Activated CD4-positive, alpha-beta T cell treated with anti-CD3 and anti-CD28 coated beads, Interleukin-2, amount 10 ng/mL, durations not matched to agents 24 days and 14 days (primary cell): ENCODE measurements at regions not wholly inside any gene's neighbourhood (a gene's known extent, or its start where the extent isn't known, plus 50 kb on each side); places are given as distances from the start of the nearest gene placed in this dataset.
"Not testable (repeated sequence)": the region's sequence is repeated elsewhere in the genome, so short reads cannot be mapped to it uniquely, and the experiment has no call there.

Source experiments
- DNase-seq: peaks from one replicate; pipeline ENCODE4 v3.0.0; 2022
- H3K27ac Mint-ChIP-seq: one replicate; pipeline ENCODE4 v1.8.0; 2022; ENCODE audit warnings: mild to moderate bottlenecking, mixed read lengths
- H3K27me3 Mint-ChIP-seq: one replicate; pipeline ENCODE4 v1.8.0; 2022; ENCODE audit warnings: mixed read lengths
- H3K36me3 Mint-ChIP-seq: one replicate; pipeline ENCODE4 v1.8.0; 2022; ENCODE audit warnings: low read depth, mild to moderate bottlenecking, mixed read lengths
- H3K4me1 Mint-ChIP-seq: one replicate; pipeline ENCODE4 v1.8.0; 2021; ENCODE audit warnings: mixed read lengths
- H3K4me3 Mint-ChIP-seq: one replicate; pipeline ENCODE4 v1.8.0; 2022; ENCODE audit warnings: mild to moderate bottlenecking, moderate library complexity, mixed read lengths
- H3K9me3 Mint-ChIP-seq: one replicate; pipeline ENCODE4 v1.8.0; 2021; ENCODE audit warnings: mixed read lengths
- intact Hi-C: fragments of 100-400 bp; cut with micrococcal nuclease; formaldehyde crosslinking; loops from one replicate; pipeline ENCODE4 v1.15.1; 2023

DNA sequence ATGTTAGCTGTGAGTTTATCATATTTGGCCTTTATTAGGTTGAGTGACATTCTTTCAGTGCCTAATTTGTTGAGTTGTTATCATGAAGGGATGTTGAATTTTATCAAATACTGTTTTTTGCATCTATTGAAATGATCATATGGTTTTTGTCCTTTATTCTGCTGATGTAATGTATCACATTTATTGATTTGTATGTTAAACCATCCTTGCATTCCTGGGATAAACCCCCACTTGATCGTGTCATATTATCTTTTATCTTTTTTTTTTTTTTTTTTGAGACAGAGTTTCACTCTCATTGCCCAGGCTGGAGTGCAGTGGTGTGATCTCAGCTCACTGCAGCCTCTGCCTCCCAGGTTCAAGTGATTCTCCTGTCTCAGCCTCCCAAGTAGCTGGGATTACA, 51.9 kb upstream of the MFGE8 start:
- H3K36me3 Mint-ChIP-seq, DNase-seq, H3K27ac Mint-ChIP-seq, H3K4me3 Mint-ChIP-seq, H3K4me1 Mint-ChIP-seq, H3K27me3 Mint-ChIP-seq, intact Hi-C loops: not testable (repeated sequence)
- H3K9me3 Mint-ChIP-seq = peaks cover 16% of the 10 kb centered on the region

DNA sequence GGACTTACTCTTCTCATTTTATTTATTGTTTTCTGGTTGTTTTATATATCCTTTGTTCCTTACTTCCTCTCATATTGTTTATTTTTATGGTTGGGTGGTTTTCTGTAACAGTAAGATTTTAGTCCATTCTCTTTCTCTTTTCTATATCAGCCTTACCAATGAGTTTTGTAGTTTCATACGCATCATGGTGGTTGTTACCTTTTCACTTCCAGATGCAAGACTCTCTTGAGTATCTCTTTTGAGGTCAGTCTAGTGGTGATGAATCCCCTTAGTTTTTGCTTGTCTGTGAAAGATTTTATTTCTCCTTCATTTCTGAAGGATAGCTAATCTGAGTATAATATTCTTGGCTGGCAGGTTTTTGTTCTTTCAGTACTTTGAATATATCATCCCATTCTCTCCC, 57.1 kb upstream of the MFGE8 start:
- peaks cover 11% of the 10 kb centered on the region for H3K9me3 Mint-ChIP-seq
- peaks cover 4% of the 10 kb centered on the region for H3K36me3 Mint-ChIP-seq
- intact Hi-C loops = no loop called here
- H3K27ac Mint-ChIP-seq = no peak overlapping the region
- no peak for DNase-seq
- peaks cover 2% of the 10 kb centered on the region for H3K27me3 Mint-ChIP-seq
- no peaks in the 10 kb centered on the region for H3K4me1 Mint-ChIP-seq
- no peak overlapping the region for H3K4me3 Mint-ChIP-seq

DNA sequence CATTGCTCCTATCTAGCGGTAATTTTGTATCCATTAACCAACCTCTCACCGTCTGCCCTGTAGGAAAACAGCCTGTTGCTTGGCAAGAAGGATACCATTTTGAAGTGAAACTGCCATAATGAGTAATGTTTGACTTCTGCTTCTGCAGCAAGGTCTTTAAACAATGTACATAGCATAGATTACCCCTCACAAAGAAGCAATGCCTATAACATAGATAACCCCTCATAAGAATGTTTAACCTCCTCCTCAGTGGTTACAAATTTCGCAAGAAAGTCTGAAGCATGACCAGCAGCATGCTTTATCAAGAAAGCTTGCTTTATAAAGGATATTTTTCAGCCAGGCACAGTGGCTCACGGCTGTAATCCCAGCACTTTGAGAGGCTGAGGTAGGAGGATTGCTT, 61.2 kb upstream of the MFGE8 start:
- H3K9me3 Mint-ChIP-seq = peaks cover 3% of the 10 kb centered on the region
- no peak overlapping the region for H3K27ac Mint-ChIP-seq
- peaks cover 2% of the 10 kb centered on the region for H3K36me3 Mint-ChIP-seq
- intact Hi-C loops = no loop called here
- H3K4me3 Mint-ChIP-seq = no peak overlapping the region
- H3K27me3 Mint-ChIP-seq = peaks cover 11% of the 10 kb centered on the region
- DNase-seq = no peak
- H3K4me1 Mint-ChIP-seq = no peaks in the 10 kb centered on the region

DNA sequence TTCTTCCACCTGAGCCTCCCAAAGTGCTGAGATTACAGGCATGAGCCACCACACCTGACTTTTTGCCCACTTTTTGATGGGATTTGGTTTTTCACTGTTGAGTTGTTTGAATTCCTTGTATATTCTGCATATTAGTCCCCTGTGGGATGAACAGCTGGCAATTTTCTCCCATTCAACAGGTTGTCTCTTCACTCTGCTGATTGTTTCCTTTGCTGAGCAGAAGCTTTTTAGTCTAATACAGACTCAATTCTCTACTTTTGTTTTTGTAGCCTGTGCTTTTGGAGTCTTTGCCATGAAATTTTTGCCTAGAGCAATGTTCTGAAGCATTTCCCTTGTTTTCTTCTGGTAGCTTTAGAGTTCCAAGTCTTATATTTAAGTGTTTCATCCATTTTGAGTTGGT, 62.7 kb upstream of the MFGE8 start:
- Mint-ChIP-seq H3K36me3 (peaks cover 2% of the 10 kb centered on the region), H3K27ac (no peak overlapping the region), H3K4me3 (no peak overlapping the region), H3K4me1 (no peaks in the 10 kb centered on the region), H3K27me3 (peaks cover 11% of the 10 kb centered on the region), H3K9me3 (peaks cover 3% of the 10 kb centered on the region)
- intact Hi-C loops = no loop called here
- no peak for DNase-seq

DNA sequence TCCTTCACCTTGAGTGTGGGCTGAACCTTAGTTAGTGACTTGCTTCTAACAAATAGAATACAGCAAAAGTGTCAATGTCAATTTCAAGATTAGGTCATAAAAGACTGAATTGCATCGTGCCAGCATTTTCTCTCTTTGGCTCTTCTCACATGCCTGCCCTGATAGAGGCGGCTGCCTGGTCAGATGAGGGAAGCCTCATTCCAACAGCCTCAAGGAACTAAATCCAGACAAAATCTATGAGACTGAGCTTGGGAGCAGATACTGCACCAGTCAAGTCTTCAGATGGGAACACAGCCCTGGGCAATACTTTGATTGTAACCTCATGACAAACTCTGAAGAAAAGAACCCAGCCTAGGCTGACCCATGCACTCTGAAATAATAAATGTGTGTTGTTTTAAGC, 63.5 kb upstream of the MFGE8 start:
- no peak overlapping the region for H3K27ac Mint-ChIP-seq
- H3K4me3 Mint-ChIP-seq = no peak overlapping the region
- peaks cover 2% of the 10 kb centered on the region for H3K36me3 Mint-ChIP-seq
- H3K27me3 Mint-ChIP-seq = peaks cover 11% of the 10 kb centered on the region
- intact Hi-C loops = no loop called here
- H3K4me1 Mint-ChIP-seq = no peaks in the 10 kb centered on the region
- no peak for DNase-seq
- H3K9me3 Mint-ChIP-seq = peaks cover 3% of the 10 kb centered on the region

DNA sequence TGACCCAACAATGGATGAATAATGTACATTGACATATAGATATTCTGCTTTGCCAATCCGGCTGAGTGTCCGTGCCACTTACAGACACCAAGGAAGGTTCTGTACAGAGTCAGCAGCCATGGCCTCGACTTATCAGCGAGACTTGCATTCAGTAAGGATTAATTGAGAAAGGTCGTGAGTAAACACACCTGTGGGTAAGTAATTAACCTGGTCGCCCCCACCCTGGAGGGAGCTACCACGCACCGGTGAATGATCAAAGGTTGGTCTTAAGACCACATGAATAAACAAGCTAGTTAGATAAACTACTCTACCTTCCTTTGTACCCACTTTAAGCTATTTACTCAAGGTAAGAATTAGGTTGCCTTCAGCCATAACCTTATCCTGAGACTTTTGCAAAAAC, 66.5 kb upstream of the MFGE8 start:
- H3K27ac Mint-ChIP-seq = no peak overlapping the region
- no peaks in the 10 kb centered on the region for H3K4me1 Mint-ChIP-seq
- peaks cover 11% of the 10 kb centered on the region for H3K27me3 Mint-ChIP-seq
- H3K9me3 Mint-ChIP-seq = no peaks in the 10 kb centered on the region
- H3K36me3 Mint-ChIP-seq = no peaks in the 10 kb centered on the region
- H3K4me3 Mint-ChIP-seq = no peak overlapping the region
- no peak for DNase-seq
- intact Hi-C loops = no loop called here

DNA sequence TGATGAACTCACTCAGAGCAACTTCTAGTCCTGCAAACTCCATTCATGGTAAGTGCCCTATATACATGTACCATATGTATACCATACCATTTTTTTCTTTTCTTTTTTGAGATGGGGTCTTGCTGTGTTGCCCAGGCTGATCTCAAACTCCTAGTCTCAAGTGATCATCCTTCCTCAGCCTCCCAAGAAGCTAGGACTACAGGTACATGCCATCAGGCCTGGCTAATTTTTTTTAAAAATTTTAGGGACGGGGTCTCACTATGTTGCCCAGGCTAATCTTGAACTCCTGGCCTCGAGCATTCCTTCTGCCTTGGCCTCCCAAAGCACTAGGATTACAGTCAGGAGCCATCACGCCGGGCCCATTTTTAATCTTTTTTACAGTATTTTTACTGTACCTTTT, 67.3 kb upstream of the MFGE8 start:
- peaks cover 7% of the 10 kb centered on the region for H3K27me3 Mint-ChIP-seq
- H3K36me3 Mint-ChIP-seq = no peaks in the 10 kb centered on the region
- intact Hi-C loops = no loop called here
- no peaks in the 10 kb centered on the region for H3K4me1 Mint-ChIP-seq
- no peak overlapping the region for H3K4me3 Mint-ChIP-seq
- no peak overlapping the region for H3K27ac Mint-ChIP-seq
- no peak for DNase-seq
- no peaks in the 10 kb centered on the region for H3K9me3 Mint-ChIP-seq

DNA sequence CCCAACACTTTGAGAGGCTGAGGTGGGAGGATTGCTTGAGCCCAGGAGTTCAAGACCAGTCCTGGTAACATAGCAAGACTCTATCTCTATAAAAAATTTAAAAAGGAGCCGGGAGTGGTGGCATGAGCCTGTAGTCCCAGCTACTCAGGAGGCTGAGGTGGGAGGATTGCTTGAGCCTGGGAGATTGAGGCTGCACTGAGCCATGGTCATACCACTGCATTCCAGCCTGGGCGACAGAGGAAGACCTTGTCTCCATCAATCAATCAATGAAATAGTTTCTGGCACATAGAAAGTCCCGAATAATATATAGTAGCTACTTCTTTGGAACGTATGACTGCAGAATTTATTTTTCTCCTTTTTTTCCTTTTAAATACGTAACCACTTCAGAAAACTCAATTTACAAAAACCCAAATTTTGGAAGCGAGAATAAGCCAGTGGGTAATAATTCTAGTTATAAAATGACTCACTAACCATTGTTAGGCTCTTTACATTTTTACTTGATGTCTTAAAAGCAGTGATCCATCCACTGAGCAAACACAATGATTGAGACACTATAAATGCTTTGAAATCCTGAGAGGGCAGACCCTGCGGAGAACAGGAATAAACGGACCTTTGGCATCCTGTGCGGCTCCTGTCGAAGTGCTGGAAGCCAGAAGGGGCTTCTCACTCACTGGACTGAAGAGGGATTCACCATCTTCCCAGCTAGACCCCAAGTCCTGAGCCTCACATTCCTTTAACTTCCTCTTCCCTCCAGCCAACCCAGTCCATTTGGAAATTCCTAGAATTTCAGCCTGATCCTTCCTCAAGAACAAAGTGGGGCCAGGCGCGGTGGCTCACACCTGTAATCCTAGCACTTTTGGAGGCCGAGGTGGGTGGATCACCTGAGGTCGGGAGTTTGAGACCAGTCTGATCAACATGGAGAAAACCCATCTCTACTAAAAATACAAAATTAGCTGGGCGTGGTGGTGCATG, 68.4 kb upstream of the MFGE8 start:
- Mint-ChIP-seq H3K36me3 (no peaks in the 10 kb centered on the region), H3K4me3 (no peak overlapping the region)
- intact Hi-C loops = no loop called here

DNA sequence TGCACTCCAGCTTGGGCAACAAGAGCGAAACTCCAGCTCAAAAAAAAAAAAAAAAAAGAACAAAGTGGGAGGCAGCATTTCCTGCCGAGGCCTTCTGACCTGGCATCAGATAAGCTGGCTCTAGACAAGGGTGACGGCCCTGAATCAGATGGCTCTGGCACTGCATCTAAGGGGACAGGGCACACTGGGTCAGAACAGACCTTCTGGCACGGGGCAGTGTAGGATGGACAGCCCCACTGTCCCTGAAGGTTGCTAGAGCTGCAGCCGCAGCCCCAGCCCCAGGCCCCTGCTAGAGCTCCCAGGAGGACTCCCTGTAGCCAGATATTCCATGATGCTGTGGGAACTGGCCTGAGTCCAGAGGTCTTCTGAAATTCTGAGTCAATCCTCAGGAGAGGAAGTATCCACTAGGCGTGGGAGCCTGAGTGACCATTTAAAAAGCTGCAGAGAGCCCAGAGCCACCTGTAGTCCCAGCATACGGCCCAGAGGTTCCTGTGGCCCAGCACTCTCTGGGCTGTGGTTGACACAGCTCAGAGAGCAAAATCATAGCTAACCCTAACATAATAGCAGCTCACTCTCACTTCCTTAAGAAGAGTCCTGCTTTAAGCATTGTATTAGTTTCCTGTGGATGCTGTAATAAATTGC, 69.2 kb upstream of the MFGE8 start:
- no peaks in the 10 kb centered on the region for H3K9me3 Mint-ChIP-seq
- no peaks in the 10 kb centered on the region for H3K4me1 Mint-ChIP-seq
- H3K27me3 Mint-ChIP-seq = no peaks in the 10 kb centered on the region
- no peak overlapping the region for H3K4me3 Mint-ChIP-seq
- H3K27ac Mint-ChIP-seq = no peak overlapping the region
- no peak for DNase-seq
- no peaks in the 10 kb centered on the region for H3K36me3 Mint-ChIP-seq
- intact Hi-C loops = no loop called here

More for the DNA sequence above, 68.4 kb upstream of the MFGE8 start:
- Mint-ChIP-seq H3K27me3 (peaks cover 2% of the 10 kb centered on the region), H3K27ac (no peak overlapping the region), H3K9me3 (no peaks in the 10 kb centered on the region), H3K4me1 (no peaks in the 10 kb centered on the region)
- DNase-seq = no peak

DNA sequence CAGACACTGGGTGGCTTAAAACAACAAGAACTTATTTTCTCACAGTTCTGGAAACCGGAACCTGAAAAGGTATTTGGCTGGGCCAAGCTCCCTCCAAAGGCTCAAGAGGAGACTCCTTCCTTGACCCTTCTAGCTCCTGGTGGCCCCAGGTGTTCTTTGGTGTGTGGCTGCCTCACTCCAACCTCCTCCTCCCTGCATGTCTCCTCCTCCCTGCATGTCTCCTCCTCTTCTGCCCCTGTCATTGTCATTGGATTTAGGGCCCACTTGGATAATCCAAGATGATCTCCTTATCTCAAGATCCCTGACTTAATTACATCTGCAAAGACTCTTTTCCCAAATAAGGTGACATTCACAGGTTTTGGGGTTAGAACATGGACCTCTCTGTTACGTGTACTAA, 69.8 kb upstream of the MFGE8 start:
- intact Hi-C loops = no loop called here
- no peak overlapping the region for H3K27ac Mint-ChIP-seq
- no peaks in the 10 kb centered on the region for H3K4me1 Mint-ChIP-seq
- no peak for DNase-seq
- no peak overlapping the region for H3K4me3 Mint-ChIP-seq
- peaks cover 4% of the 10 kb centered on the region for H3K27me3 Mint-ChIP-seq
- no peaks in the 10 kb centered on the region for H3K9me3 Mint-ChIP-seq
- H3K36me3 Mint-ChIP-seq = no peaks in the 10 kb centered on the region

DNA sequence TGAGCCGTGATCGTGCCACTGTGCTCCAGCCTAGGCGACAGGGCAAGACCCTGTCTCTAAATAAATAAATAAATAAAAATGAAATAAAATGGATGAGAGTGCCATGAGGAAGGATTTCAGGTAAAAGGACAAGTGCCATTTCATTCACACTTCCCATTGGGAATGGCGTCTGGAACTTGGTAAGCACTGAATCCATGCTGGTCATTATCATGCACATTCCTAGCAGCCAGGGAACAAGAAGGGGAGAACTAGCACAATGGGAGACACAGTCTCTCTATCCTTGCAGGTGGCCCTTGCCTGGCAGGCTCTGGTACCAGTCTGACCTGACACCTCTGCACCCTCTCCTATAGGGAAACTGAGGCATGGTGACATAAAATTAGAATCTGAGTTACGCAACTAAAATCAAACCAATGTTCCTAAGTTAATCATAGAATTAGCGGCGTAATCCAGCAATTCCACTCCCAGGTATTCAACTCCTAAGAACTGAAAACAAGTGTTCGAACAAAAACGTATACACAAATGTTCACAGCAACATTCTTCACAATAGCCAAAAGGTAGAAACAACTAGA, 70.8 kb upstream of the MFGE8 start:
- no peak overlapping the region for H3K27ac Mint-ChIP-seq
- no peaks in the 10 kb centered on the region for H3K36me3 Mint-ChIP-seq
- no peak for DNase-seq
- no peaks in the 10 kb centered on the region for H3K9me3 Mint-ChIP-seq
- no peaks in the 10 kb centered on the region for H3K4me1 Mint-ChIP-seq
- H3K27me3 Mint-ChIP-seq = peaks cover 6% of the 10 kb centered on the region
- no peak overlapping the region for H3K4me3 Mint-ChIP-seq
- intact Hi-C loops = no loop called here

DNA sequence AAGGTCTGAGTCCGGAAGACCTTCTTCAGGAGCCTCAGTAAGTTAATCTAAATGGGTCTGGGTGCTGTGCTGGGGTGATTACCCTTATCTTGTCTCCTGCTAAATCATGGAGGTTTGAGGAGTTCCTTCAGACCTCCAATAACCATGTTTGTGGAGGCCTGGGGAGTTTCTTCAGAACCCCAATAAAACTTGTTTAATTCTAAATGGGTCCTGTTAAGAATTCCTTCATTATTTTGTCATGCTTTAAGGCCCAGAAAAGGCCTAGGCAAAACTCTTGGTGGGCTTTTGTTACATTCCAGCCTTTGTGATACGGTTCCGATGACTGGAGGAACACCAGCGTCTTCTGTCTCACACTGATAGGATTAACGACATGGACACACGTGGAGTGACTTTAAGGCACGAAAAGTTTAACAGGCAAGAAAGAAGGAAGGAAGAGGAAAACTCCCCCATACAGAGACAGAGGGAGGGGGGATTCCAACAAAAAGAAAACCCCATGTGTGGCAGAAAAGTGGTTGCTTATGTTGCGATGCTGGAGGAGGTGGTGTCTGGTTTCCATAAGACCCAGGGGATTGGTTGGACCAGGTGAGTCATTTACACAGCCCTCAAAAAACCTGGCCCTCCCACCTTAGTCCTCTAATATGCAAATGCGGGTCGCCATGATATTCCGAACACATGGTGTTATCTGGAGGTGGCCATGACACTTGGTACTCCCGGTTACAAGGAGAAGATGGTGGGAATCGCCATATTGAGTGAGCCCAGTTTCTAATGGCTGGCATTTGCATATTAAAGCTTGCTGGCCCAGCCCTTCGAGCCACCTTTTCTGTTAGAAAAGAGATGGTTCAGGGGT, 72.6 kb upstream of the MFGE8 start:
- H3K27me3 Mint-ChIP-seq = peaks cover 10% of the 10 kb centered on the region
- intact Hi-C loops = no loop called here
- H3K9me3 Mint-ChIP-seq = no peaks in the 10 kb centered on the region
- H3K36me3 Mint-ChIP-seq = no peaks in the 10 kb centered on the region
- no peak overlapping the region for H3K27ac Mint-ChIP-seq
- no peak for DNase-seq
- no peak overlapping the region for H3K4me3 Mint-ChIP-seq
- H3K4me1 Mint-ChIP-seq = no peaks in the 10 kb centered on the region

DNA sequence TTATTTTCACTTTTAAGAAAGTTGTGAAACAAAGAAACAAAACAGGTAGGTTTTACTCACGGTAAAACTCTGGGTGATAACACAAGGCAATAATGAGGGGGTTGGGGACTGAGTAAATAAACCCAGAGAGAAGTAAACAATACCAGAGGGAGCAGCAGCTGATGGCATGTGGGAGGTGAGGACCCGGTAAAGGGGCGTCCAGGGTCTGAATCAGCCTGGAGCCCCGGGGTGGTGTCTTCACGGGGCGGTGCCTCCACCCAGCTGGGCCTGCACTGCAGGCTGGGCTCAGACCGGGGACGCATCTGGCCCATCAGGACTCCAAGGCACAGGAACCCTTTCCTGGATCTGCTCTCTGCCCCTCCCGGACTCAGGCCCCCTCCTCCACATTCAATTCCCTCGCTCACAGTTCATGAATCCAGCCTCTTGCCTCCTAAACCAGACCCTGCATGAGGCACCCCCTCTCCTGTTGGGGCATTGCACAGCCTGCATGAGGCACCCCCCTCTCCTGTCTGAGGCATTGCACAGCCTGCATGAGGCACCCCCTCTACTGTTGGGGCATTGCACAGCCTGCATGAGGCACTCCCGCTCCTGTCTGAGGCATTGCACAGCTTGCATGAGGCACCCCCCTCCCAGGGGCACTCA, 73.9 kb upstream of the MFGE8 start:
- H3K4me3 Mint-ChIP-seq = no peak overlapping the region
- intact Hi-C loops = no loop called here
- H3K27ac Mint-ChIP-seq = no peak overlapping the region
- H3K27me3 Mint-ChIP-seq = peaks cover 11% of the 10 kb centered on the region
- no peaks in the 10 kb centered on the region for H3K9me3 Mint-ChIP-seq
- H3K4me1 Mint-ChIP-seq = no peaks in the 10 kb centered on the region
- DNase-seq = no peak
- no peaks in the 10 kb centered on the region for H3K36me3 Mint-ChIP-seq
